GM13976 (cell line): ENCODE measurements at regions not wholly inside any gene's neighbourhood (a gene's known extent, or its start where the extent isn't known, plus 50 kb on each side); places are given as distances from the start of the nearest gene placed in this dataset.

Source experiments
- DNase-seq: peaks from one replicate; pipeline ENCODE4 v3.0.0; 2012; ENCODE audit warnings: low spot score
- CTCF ChIP-seq: IDR thresholded peaks from 2 replicates; pipeline ENCODE4 v1.5.1; 2012; ENCODE audit warnings: borderline replicate concordance, mild to moderate bottlenecking; ENCODE audit not compliant: insufficient read depth; ENCODE audit errors: extremely low read depth, missing control alignments, control extremely low read depth
- in situ Hi-C: fragments of 300-500 bp; cut with MboI; formaldehyde crosslinking; loops from one replicate; pipeline ENCODE4 v1.12.0; 2022; ENCODE audit warnings: low sequenced_read_pairs, mixed read lengths, inconsistent platforms; ENCODE audit not compliant: unreplicated experiment

- no peak for DNase-seq
- in situ Hi-C loops: no loop called here
- TF ChIP-seq CTCF: no peak
Observed at GRCh38 chr5:165863239-165863638, 2357.8 kb downstream of the MAT2B start.

GRCh38 chr5:165871291-165871690, 2365.9 kb downstream of the MAT2B start:
- DNase-seq: no peak
- TF ChIP-seq CTCF: no peak
- in situ Hi-C loops: no loop called here

- in situ Hi-C loops: no loop called here
- no peak for DNase-seq
- no peak for TF ChIP-seq CTCF
Observed at GRCh38 chr5:165874851-165875250, 2369.4 kb downstream of the MAT2B start.

- DNase-seq: no peak
- in situ Hi-C loops: no loop called here
- no peak for TF ChIP-seq CTCF
Observed at GRCh38 chr5:165876538-165876937, 2371.1 kb downstream of the MAT2B start.

GRCh38 chr5:165877475-165877874, 2372.1 kb downstream of the MAT2B start:
- DNase-seq: no peak
- no peak for TF ChIP-seq CTCF
- in situ Hi-C loops: no loop called here

- TF ChIP-seq CTCF: no peak
- no peak for DNase-seq
- in situ Hi-C loops: no loop called here
Observed at GRCh38 chr5:165881259-165881658, 2375.8 kb downstream of the MAT2B start.

GRCh38 chr5:165882099-165882498, 2376.7 kb downstream of the MAT2B start:
- in situ Hi-C loops: no loop called here
- no peak for TF ChIP-seq CTCF
- DNase-seq: no peak
